Loucy (cell line): ENCODE measurements at regions not wholly inside any gene's neighbourhood (a gene's known extent, or its start where the extent isn't known, plus 50 kb on each side); places are given as distances from the start of the nearest gene placed in this dataset.

Source experiments
- EZH2phosphoT487 ChIP-seq: fragments of 200-600 bp; IDR thresholded peaks from 2 replicates; pipeline ENCODE4 v1.6.1; 2018; ENCODE audit warnings: antibody characterized with exemption, mild to moderate bottlenecking, moderate library complexity, borderline replicate concordance
- TF ChIP-seq, protein P1 (sequence below): fragments of 200-600 bp; sonication (generic); conservative IDR thresholded peaks from 2 replicates; pipeline ENCODE4 v1.5.1; 2014; ENCODE audit warnings: mild to moderate bottlenecking, antibody characterized with exemption, low read length

GRCh38 chr4:127533028-127533700, 99.6 kb upstream of the INTU start:
- TF ChIP-seq, protein P1, sequence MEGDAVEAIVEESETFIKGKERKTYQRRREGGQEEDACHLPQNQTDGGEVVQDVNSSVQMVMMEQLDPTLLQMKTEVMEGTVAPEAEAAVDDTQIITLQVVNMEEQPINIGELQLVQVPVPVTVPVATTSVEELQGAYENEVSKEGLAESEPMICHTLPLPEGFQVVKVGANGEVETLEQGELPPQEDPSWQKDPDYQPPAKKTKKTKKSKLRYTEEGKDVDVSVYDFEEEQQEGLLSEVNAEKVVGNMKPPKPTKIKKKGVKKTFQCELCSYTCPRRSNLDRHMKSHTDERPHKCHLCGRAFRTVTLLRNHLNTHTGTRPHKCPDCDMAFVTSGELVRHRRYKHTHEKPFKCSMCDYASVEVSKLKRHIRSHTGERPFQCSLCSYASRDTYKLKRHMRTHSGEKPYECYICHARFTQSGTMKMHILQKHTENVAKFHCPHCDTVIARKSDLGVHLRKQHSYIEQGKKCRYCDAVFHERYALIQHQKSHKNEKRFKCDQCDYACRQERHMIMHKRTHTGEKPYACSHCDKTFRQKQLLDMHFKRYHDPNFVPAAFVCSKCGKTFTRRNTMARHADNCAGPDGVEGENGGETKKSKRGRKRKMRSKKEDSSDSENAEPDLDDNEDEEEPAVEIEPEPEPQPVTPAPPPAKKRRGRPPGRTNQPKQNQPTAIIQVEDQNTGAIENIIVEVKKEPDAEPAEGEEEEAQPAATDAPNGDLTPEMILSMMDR = no peak
- TF ChIP-seq EZH2phosphoT487 = no peak
